NCI-H146 treated with DMSO at 0.1 percent for 48 hours (cell line): ENCODE measurements at regions not wholly inside any gene's neighbourhood (a gene's known extent, or its start where the extent isn't known, plus 50 kb on each side); places are given as distances from the start of the nearest gene placed in this dataset.
"Not testable (repeated sequence)": the region's sequence is repeated elsewhere in the genome, so short reads cannot be mapped to it uniquely, and the experiment has no call there.

Source experiments
- DNase-seq: peaks from one replicate; lab custom pipeline; 2025; ENCODE audit not compliant: unreplicated experiment; lab: John Stamatoyannopoulos, UW

- no peak for DNase-seq
Measured at GRCh38 chr14:25887251-25887878, 710.5 kb downstream of the NOVA1 start.

- DNase-seq: no peak
Measured at GRCh38 chr14:25884657-25885056, 713.2 kb downstream of the NOVA1 start.

- DNase-seq: no peak
Measured at GRCh38 chr14:25882899-25883298, 714.9 kb downstream of the NOVA1 start.

- no peak for DNase-seq
Measured at GRCh38 chr14:25875475-25875874, 722.4 kb downstream of the NOVA1 start.

GRCh38 chr14:25869854-25870253 lies 728.0 kb downstream of the NOVA1 start:
- no peak for DNase-seq

GRCh38 chr14:25868521-25869314 lies 729.1 kb downstream of the NOVA1 start:
- no peak for DNase-seq

- DNase-seq: no peak
Measured at GRCh38 chr14:25861406-25861805, 736.4 kb downstream of the NOVA1 start.

- no peak for DNase-seq
Measured at GRCh38 chr14:25848601-25849000, 749.2 kb downstream of the NOVA1 start.

- DNase-seq: no peak
Measured at GRCh38 chr14:25846246-25846645, 751.6 kb downstream of the NOVA1 start.

GRCh38 chr14:25843481-25844470 lies 754.1 kb downstream of the NOVA1 start:
- no peak for DNase-seq

- no peak for DNase-seq
Measured at GRCh38 chr14:25841226-25841625, 756.6 kb downstream of the NOVA1 start.

- DNase-seq: no peak
Measured at GRCh38 chr14:25837551-25837965, 760.3 kb downstream of the NOVA1 start.

GRCh38 chr14:25836636-25837035 lies 761.2 kb downstream of the NOVA1 start:
- DNase-seq: peak; percentile 69

GRCh38 chr14:25833341-25834126 lies 764.3 kb downstream of the NOVA1 start:
- peak; percentile 69 for DNase-seq

- DNase-seq: peak; percentile 45
Measured at GRCh38 chr14:25832585-25832984, 765.2 kb downstream of the NOVA1 start.

- DNase-seq: no peak
Measured at GRCh38 chr14:25828562-25828961, 769.3 kb downstream of the NOVA1 start.

- no peak for DNase-seq
Measured at GRCh38 chr14:25826105-25826504, 771.7 kb downstream of the NOVA1 start.

GRCh38 chr14:25820368-25820767 lies 770.4 kb upstream of the STXBP6 start:
- no peak for DNase-seq

GRCh38 chr14:25814622-25815021 lies 764.7 kb upstream of the STXBP6 start:
- DNase-seq: not testable (repeated sequence)

- no peak for DNase-seq
Measured at GRCh38 chr14:25803386-25804018, 753.6 kb upstream of the STXBP6 start.
